ENCODE measurements at regions not wholly inside any gene's neighbourhood (a gene's known extent, or its start where the extent isn't known, plus 50 kb on each side); places are given as distances from the start of the nearest gene placed in this dataset.

DNA sequence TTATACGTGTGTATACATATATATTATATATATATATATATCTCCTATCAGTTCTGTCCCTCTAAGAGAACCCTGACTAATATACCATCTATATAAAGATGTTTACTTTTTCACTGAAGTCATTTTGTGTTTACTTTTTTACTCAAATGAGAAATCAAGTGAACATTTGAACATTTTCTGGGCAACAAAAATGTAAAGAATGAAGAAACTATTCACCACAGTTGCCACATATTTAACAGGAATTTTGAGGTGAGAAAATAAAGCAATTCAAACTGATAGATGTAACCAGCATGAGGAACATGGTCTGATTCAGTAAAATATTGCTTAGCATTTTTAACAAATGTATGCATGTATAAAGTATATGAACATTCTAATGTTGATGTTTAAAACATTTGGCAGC is 299.2 kb upstream of the KLHL1 start:
- no peak for TF ChIP-seq BACH2 (CRISPR knock-in tag; IDR thresholded peaks at IDR 0.05; ENCODE audit: borderline replicate concordance)
- TF ChIP-seq, protein P1, sequence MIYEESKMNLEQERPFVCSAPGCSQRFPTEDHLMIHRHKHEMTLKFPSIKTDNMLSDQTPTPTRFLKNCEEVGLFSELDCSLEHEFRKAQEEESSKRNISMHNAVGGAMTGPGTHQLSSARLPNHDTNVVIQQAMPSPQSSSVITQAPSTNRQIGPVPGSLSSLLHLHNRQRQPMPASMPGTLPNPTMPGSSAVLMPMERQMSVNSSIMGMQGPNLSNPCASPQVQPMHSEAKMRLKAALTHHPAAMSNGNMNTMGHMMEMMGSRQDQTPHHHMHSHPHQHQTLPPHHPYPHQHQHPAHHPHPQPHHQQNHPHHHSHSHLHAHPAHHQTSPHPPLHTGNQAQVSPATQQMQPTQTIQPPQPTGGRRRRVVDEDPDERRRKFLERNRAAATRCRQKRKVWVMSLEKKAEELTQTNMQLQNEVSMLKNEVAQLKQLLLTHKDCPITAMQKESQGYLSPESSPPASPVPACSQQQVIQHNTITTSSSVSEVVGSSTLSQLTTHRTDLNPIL (CRISPR knock-in tag; IDR thresholded peaks at IDR 0.05; ENCODE audit: low read depth) = no peak

Measured in SK-N-SH treated with all-trans-retinoic acid at 6 μM for 48 hours (cell line).